Fibroblast of lung (primary cell): ENCODE measurements at regions not wholly inside any gene's neighbourhood (a gene's known extent, or its start where the extent isn't known, plus 50 kb on each side); places are given as distances from the start of the nearest gene placed in this dataset.

Experiments
- CTCF ChIP-seq, 2 donors: IDR thresholded peaks in 1 of 2; conservative IDR thresholded peaks in 1 of 2; 1 replicate in 1 of 2; 2 replicates in 1 of 2; pipeline ENCODE4 v1.5.1; 2011 to 2012; ENCODE audit warnings: low read length in 2 of 2, control low read depth in 1 of 2, inconsistent platforms in 1 of 2, low read depth in 1 of 2, mild to moderate bottlenecking in 1 of 2
- EZH2 ChIP-seq: IDR thresholded peaks from 2 replicates; pipeline ENCODE4 v1.5.1; 2012; ENCODE audit warnings: low read length, control low read depth, mild to moderate bottlenecking; ENCODE audit errors: missing control alignments

GRCh38 chr3:176357891-176358290 lies 839.4 kb downstream of the TBL1XR1 start:
- TF ChIP-seq CTCF (conservative IDR thresholded peaks at IDR 0.05 in 1 of 2, IDR thresholded peaks at IDR 0.05 in 1 of 2; ENCODE audit: low read depth in 1 of 2, low read length in 2 of 2) (no peak), EZH2 (no peak)
